Mesenchymal stem cell (in vitro differentiated cells and primary cell): ENCODE measurements at regions not wholly inside any gene's neighbourhood (a gene's known extent, or its start where the extent isn't known, plus 50 kb on each side); places are given as distances from the start of the nearest gene placed in this dataset.
"Not testable (repeated sequence)": the region's sequence is repeated elsewhere in the genome, so short reads cannot be mapped to it uniquely, and the experiment has no call there.

ENCODE experiments used
- DNase-seq: peaks from one replicate; pipeline ENCODE4 v3.0.0-alpha.2; 2013
- H2AFZ ChIP-seq: one replicate; pipeline ENCODE4 v1.6.1; 2013; ENCODE audit warnings: low read depth, mild to moderate bottlenecking, control low read depth, inconsistent platforms, low read length, moderate library complexity
- H2AK5ac ChIP-seq: 2 replicates; pipeline ENCODE4 v1.6.1; 2013; ENCODE audit warnings: low read length, moderate library complexity, mild to moderate bottlenecking, inconsistent platforms; ENCODE audit not compliant: severe bottlenecking
- H2BK120ac ChIP-seq: one replicate; pipeline ENCODE4 v1.6.1; 2013; ENCODE audit warnings: low read depth, mild to moderate bottlenecking, inconsistent platforms, low read length, moderate library complexity
- H2BK12ac ChIP-seq, 2 experiments: one replicate each; pipeline ENCODE4 v1.6.1; 2013; ENCODE audit warnings: inconsistent platforms in 2 of 2, low read length in 2 of 2, mild to moderate bottlenecking in 2 of 2, moderate library complexity in 2 of 2, control low read depth in 1 of 2
- H2BK15ac ChIP-seq: one replicate; pipeline ENCODE4 v1.6.1; 2013; ENCODE audit warnings: mild to moderate bottlenecking, low read depth, inconsistent platforms; ENCODE audit not compliant: poor library complexity, severe bottlenecking
- H2BK5ac ChIP-seq: 2 replicates; pipeline ENCODE4 v1.6.1; 2013; ENCODE audit warnings: low read depth, mild to moderate bottlenecking, low read length, control low read depth, inconsistent platforms; ENCODE audit not compliant: poor library complexity, severe bottlenecking
- H3K14ac ChIP-seq, 2 experiments: one replicate each; pipeline ENCODE4 v1.6.1; 2013; ENCODE audit warnings: inconsistent platforms in 2 of 2, low read length in 2 of 2, control low read depth in 1 of 2, mild to moderate bottlenecking in 1 of 2, moderate library complexity in 1 of 2
- H3K18ac ChIP-seq, 2 experiments: one replicate each; pipeline ENCODE4 v1.6.1; 2013; ENCODE audit warnings: inconsistent platforms in 2 of 2, low read length in 2 of 2, control low read depth in 1 of 2, low read depth in 1 of 2, mild to moderate bottlenecking in 1 of 2
- H3K23ac ChIP-seq, 2 experiments: one replicate each; pipeline ENCODE4 v1.6.1; 2013; ENCODE audit warnings: inconsistent platforms in 2 of 2, low read length in 2 of 2, mild to moderate bottlenecking in 2 of 2, moderate library complexity in 2 of 2, control low read depth in 1 of 2
- H3K27ac ChIP-seq: 2 replicates; pipeline ENCODE4 v1.5.1; 2013; ENCODE audit warnings: mild to moderate bottlenecking, moderate library complexity, low read length, control low read depth, inconsistent platforms; ENCODE audit not compliant: poor library complexity, severe bottlenecking
- H3K27me3 ChIP-seq, 2 experiments: 2 replicates each; pipeline versions ENCODE4 v1.6.1 to v1.7.0; 2013; ENCODE audit warnings: low read length in 2 of 2, mild to moderate bottlenecking in 2 of 2, moderate library complexity in 2 of 2, control low read depth in 1 of 2, inconsistent platforms in 1 of 2; ENCODE audit not compliant: control insufficient read depth in 1 of 2, insufficient read depth in 1 of 2
- H3K36me3 ChIP-seq, 2 experiments: 2 replicates each; pipeline versions ENCODE4 v1.6.1 to v1.7.0; 2013; ENCODE audit warnings: low read length in 2 of 2, control low read depth in 1 of 2, inconsistent platforms in 1 of 2, low read depth in 1 of 2, mild to moderate bottlenecking in 1 of 2; ENCODE audit not compliant: insufficient read depth in 2 of 2, control insufficient read depth in 1 of 2
- H3K4ac ChIP-seq, 2 experiments: one replicate each; pipeline ENCODE4 v1.6.1; 2013; ENCODE audit warnings: inconsistent platforms in 2 of 2, low read length in 2 of 2, mild to moderate bottlenecking in 2 of 2, moderate library complexity in 2 of 2, control low read depth in 1 of 2, low read depth in 1 of 2
- H3K4me1 ChIP-seq: 2 replicates; pipeline ENCODE4 v1.6.1; 2013; ENCODE audit warnings: low read depth, low read length, control low read depth; ENCODE audit not compliant: control insufficient read depth, insufficient read depth
- H3K4me2 ChIP-seq: 2 replicates; pipeline ENCODE4 v1.6.1; 2013; ENCODE audit warnings: low read length, mild to moderate bottlenecking, inconsistent platforms; ENCODE audit not compliant: poor library complexity, severe bottlenecking
- H3K4me3 ChIP-seq, 2 experiments: 2 replicates each; pipeline versions ENCODE4 v1.5.1 to v1.7.0; 2013; ENCODE audit warnings: low read length in 2 of 2, mild to moderate bottlenecking in 2 of 2, control low read depth in 1 of 2, low read depth in 1 of 2; ENCODE audit not compliant: insufficient read depth in 1 of 2
- H3K79me1 ChIP-seq: replicated peaks from 2 replicates; pipeline ENCODE4 v1.6.1; 2013; ENCODE audit warnings: mild to moderate bottlenecking, control low read depth, low read length, inconsistent platforms; ENCODE audit not compliant: poor library complexity, severe bottlenecking
- H3K9ac ChIP-seq: 2 replicates; pipeline ENCODE4 v1.7.0; 2013; ENCODE audit warnings: mild to moderate bottlenecking, low read length, moderate library complexity
- H3K9me3 ChIP-seq: 2 replicates; pipeline ENCODE4 v1.7.0; 2013; ENCODE audit warnings: mild to moderate bottlenecking, low read length; ENCODE audit not compliant: control insufficient read depth
- H4K8ac ChIP-seq: one replicate; pipeline ENCODE4 v1.6.1; 2013; ENCODE audit warnings: inconsistent platforms, mild to moderate bottlenecking, low read length, moderate library complexity
- H4K91ac ChIP-seq: one replicate; pipeline ENCODE4 v1.6.1; 2013; ENCODE audit warnings: mild to moderate bottlenecking, low read length, inconsistent platforms
- WGBS: methylation state at CpG from one replicate; pipeline ENCODE4 v1.1.7; 2013; ENCODE audit warnings: mixed read lengths; 5-methylcytosine and 5-hydroxymethylcytosine counted together

DNA sequence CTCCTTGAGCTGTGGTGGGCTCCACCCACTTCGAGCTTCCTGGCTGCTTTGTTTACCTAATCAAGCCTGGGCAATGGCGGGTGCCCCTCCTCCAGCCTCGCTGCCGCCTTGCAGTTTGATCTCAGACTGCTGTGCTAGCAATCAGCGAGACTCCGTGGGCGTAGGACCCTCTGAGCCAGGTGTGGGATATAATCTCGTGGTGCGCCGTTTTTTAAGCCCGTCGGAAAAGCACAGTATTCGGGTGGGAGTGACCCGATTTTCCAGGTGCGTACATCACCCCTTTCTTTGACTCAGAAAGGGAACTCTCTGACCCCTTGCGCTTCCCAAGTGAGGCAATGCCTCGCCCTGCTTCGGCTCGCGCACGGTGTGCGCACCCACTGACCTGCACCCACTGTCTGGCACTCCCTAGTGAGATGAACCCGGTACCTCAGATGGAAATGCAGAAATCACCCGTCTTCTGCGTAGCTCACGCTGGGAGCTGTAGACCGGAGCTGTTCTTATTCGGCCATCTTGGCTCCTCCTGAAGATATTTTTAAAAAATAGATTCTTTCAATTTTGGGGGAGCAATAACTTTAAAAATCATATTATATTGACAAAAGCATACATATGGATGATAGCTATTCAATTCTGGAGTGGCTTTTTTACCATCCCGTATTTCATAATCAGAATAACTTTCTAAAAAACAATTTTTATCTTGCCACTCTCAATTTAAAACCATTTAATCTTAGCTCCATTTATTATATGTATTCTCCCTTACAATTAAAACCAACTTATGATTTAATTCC, 517.5 kb upstream of the NUDT12 start:
- 96% methylated on average over 20 of the region's 29 CpGs for WGBS
- not testable (repeated sequence) for H4K8ac ChIP-seq

GRCh38 chr5:104071887-104072286, 509.3 kb upstream of the NUDT12 start:
- H2AFZ ChIP-seq, result no peak overlapping the region
- no peak for DNase-seq
- H3K9me3 ChIP-seq, result peaks cover 6% of the 10 kb centered on the region
- H2BK120ac ChIP-seq, result no peak overlapping the region
- no peak overlapping the region for H2AK5ac ChIP-seq
- no peak overlapping the region for H3K4me2 ChIP-seq
- H3K23ac ChIP-seq, result no peak overlapping the region
- H2BK12ac ChIP-seq, result no peak overlapping the region
- H3K36me3 ChIP-seq, result no peaks in the 10 kb centered on the region
- no peak overlapping the region for H3K14ac ChIP-seq
- no peaks in the 10 kb centered on the region for H3K4me1 ChIP-seq
- H3K27ac ChIP-seq, result no peak overlapping the region
- no peak overlapping the region for H2BK5ac ChIP-seq
- no peak overlapping the region for H3K4me3 ChIP-seq
- no peak overlapping the region for H3K18ac ChIP-seq
- H2BK15ac ChIP-seq, result no peak overlapping the region
- H3K9ac ChIP-seq, result no peak overlapping the region
- WGBS, result 63% methylated on average over 2 of the region's 2 CpGs
- H4K8ac ChIP-seq, result no peak overlapping the region
- H4K91ac ChIP-seq, result no peak overlapping the region
- H3K4ac ChIP-seq, result no peak overlapping the region
- H3K27me3 ChIP-seq, result no peaks in the 10 kb centered on the region
- H3K79me1 ChIP-seq, result no peaks in the 10 kb centered on the region

More for the DNA sequence above, 517.5 kb upstream of the NUDT12 start:
- not testable (repeated sequence) for DNase-seq, H3K36me3 ChIP-seq, H3K23ac ChIP-seq, H2BK12ac ChIP-seq, H3K4ac ChIP-seq, H3K27ac ChIP-seq, H2BK120ac ChIP-seq, H2BK5ac ChIP-seq, H3K9ac ChIP-seq, H3K79me1 ChIP-seq, H2AK5ac ChIP-seq, H3K4me2 ChIP-seq, H3K4me1 ChIP-seq, H4K91ac ChIP-seq, H2AFZ ChIP-seq, H3K4me3 ChIP-seq, H3K18ac ChIP-seq, H3K27me3 ChIP-seq, H3K9me3 ChIP-seq, H2BK15ac ChIP-seq, H3K14ac ChIP-seq

- H3K9ac ChIP-seq, result no peak overlapping the region
- no peaks in the 10 kb centered on the region for H3K36me3 ChIP-seq
- H3K4me3 ChIP-seq, result no peak overlapping the region
- H3K79me1 ChIP-seq, result no peaks in the 10 kb centered on the region
- H3K4me2 ChIP-seq, result no peak overlapping the region
- H3K27me3 ChIP-seq, result no peaks in the 10 kb centered on the region
- H3K4ac ChIP-seq, result no peak overlapping the region
- H2BK12ac ChIP-seq, result no peak overlapping the region
- no peak overlapping the region for H2AK5ac ChIP-seq
- H3K18ac ChIP-seq, result no peak overlapping the region
- no peak overlapping the region for H3K23ac ChIP-seq
- no peaks in the 10 kb centered on the region for H3K4me1 ChIP-seq
- 88% methylated on average over 5 of the region's 9 CpGs for WGBS
- no peak overlapping the region for H2BK120ac ChIP-seq
- H2BK15ac ChIP-seq, result no peak overlapping the region
- H2BK5ac ChIP-seq, result no peak overlapping the region
- H4K91ac ChIP-seq, result no peak overlapping the region
- peaks cover 2% of the 10 kb centered on the region for H3K9me3 ChIP-seq
- no peak overlapping the region for H4K8ac ChIP-seq
- H3K14ac ChIP-seq, result no peak overlapping the region
- H2AFZ ChIP-seq, result no peak overlapping the region
- DNase-seq, result no peak
- no peak overlapping the region for H3K27ac ChIP-seq
Measured at GRCh38 chr5:104062621-104063377, 500.2 kb upstream of the NUDT12 start.

GRCh38 chr5:104061707-104062106, 499.1 kb upstream of the NUDT12 start:
- Histone ChIP-seq H3K27ac (no peak overlapping the region), H3K9ac (no peak overlapping the region), H2BK5ac (no peak overlapping the region), H2BK12ac (no peak overlapping the region), H3K14ac (no peak overlapping the region), H2AK5ac (no peak overlapping the region), H3K18ac (no peak overlapping the region), H3K4me3 (no peak overlapping the region), H3K4me1 (no peaks in the 10 kb centered on the region), H4K8ac (no peak overlapping the region), H4K91ac (no peak overlapping the region), H2BK120ac (no peak overlapping the region), H2BK15ac (no peak overlapping the region), H3K23ac (no peak overlapping the region), H3K9me3 (peaks cover 2% of the 10 kb centered on the region), H3K79me1 (no peaks in the 10 kb centered on the region), H3K36me3 (no peaks in the 10 kb centered on the region), H3K4me2 (no peak overlapping the region), H3K4ac (no peak overlapping the region), H3K27me3 (no peaks in the 10 kb centered on the region), H2AFZ (no peak overlapping the region)
- WGBS, result 72% methylated on average over 3 of the region's 3 CpGs
- DNase-seq, result no peak
